ENCODE measurements at regions not wholly inside any gene's neighbourhood (a gene's known extent, or its start where the extent isn't known, plus 50 kb on each side); places are given as distances from the start of the nearest gene placed in this dataset.

DNA sequence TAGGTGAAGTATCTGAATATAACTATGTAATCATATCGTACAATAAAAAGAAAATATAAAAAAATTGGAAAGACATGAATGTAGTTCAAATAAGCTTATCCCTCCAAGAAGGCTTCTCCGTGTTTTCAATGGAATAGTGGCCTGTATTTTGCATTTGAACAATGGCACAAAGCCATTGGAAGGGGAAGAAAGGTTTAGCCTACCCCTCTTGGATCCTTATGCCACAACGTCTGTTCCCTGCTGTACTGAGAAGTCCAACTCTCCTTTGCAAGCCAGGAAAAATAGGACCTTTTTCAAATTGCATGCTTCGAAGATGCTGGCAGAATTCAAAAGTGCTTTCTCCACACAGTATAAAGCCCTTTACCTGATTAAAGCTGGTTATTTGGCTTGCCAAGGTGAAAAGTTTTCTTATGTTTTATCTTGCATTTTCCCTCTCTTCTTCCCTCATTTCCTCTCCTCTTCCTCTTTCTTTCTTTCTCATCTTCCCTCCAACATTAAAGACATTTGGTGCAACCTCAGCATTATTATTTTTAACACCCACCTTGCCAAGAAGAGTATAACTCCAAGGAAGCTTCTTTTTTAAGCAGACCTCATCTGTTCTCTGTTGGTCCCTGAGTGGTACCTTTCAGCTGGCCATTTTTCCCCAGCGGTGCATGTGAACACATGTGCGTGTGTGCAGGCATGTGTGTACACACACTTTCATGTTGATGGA lies 968.6 kb upstream of the RBFOX1 start:
- TF ChIP-seq POLR2AphosphoS5 (IDR thresholded peaks at IDR 0.05; ENCODE audit: low read depth, low read length) (no peak), POLR2A (IDR thresholded peaks at IDR 0.05; ENCODE audit: low read depth, low read length) (no peak)

Data from GM12892 (cell line).